ENCODE measurements at regions not wholly inside any gene's neighbourhood (a gene's known extent, or its start where the extent isn't known, plus 50 kb on each side); places are given as distances from the start of the nearest gene placed in this dataset.

GRCh38 chr2:167844714-167845530 is 402.5 kb downstream of the STK39 start:
- TF ChIP-seq POLR2A (IDR thresholded peaks at IDR 0.05) (no peak), CTCF (IDR thresholded peaks at IDR 0.05) (no peak)
